PC-9 (cell line): ENCODE measurements at regions not wholly inside any gene's neighbourhood (a gene's known extent, or its start where the extent isn't known, plus 50 kb on each side); places are given as distances from the start of the nearest gene placed in this dataset.

Experiments used
- BruUV-seq: library from RNA; stranded (reverse); fragments of 400-500 nt; replicated peaks from 2 replicates; lab custom pipeline; 2021; lab: Mats Ljungman, UMichigan
- CTCF ChIA-PET: fragments of 300-600 bp; sonication (Branson Sonifier 250); formaldehyde crosslinking; loops from one replicate; lab custom pipeline; 2022; ENCODE audit warnings: antibody characterized with exemption; lab: Charles Lee
- POLR2A ChIA-PET: fragments of 300-600 bp; sonication (Branson Sonifier 250); formaldehyde crosslinking; loops from one replicate; lab custom pipeline; 2022; ENCODE audit warnings: antibody characterized with exemption; ENCODE audit not compliant: unreplicated experiment; lab: Charles Lee
- DNase-seq, 2 experiments: peaks; one replicate each; pipeline versions ENCODE4 v3.0.0 to v3.0.0-alpha.2; 2015 to 2022; ENCODE audit warnings: mixed read lengths in 1 of 2
- H2AFZ ChIP-seq: fragments of 200-600 bp; sonication (generic); 2 replicates; pipeline ENCODE4 v1.8.1; 2017; ENCODE audit warnings: antibody characterized with exemption
- H3F3A ChIP-seq: fragments of 200-600 bp; sonication (generic); 2 replicates; pipeline ENCODE4 v1.8.1; 2017; ENCODE audit warnings: antibody characterized with exemption, mild to moderate bottlenecking, low read depth; ENCODE audit not compliant: insufficient read depth
- H3K27ac ChIP-seq: fragments of 200-600 bp; sonication (generic); 2 replicates; pipeline ENCODE4 v1.6.1; 2016; ENCODE audit warnings: mixed run types
- H3K27me3 ChIP-seq: fragments of 200-600 bp; sonication (generic); 2 replicates; pipeline ENCODE4 v1.6.1; 2016; ENCODE audit warnings: low read depth, mixed run types; ENCODE audit not compliant: insufficient read depth
- H3K36me3 ChIP-seq: fragments of 200-600 bp; sonication (generic); 2 replicates; pipeline ENCODE4 v1.6.1; 2016; ENCODE audit warnings: low read depth, mixed run types
- H3K4me1 ChIP-seq: fragments of 200-600 bp; sonication (generic); replicated peaks from 2 replicates; pipeline ENCODE4 v1.6.1; 2016; ENCODE audit warnings: mixed run types; ENCODE audit not compliant: insufficient read depth
- H3K4me2 ChIP-seq: fragments of 200-600 bp; sonication (generic); 2 replicates; pipeline ENCODE4 v1.6.1; 2017; ENCODE audit warnings: mixed run types
- H3K4me3 ChIP-seq: fragments of 200-600 bp; sonication (generic); 2 replicates; pipeline ENCODE4 v1.6.1; 2016; ENCODE audit warnings: mixed run types
- H3K79me2 ChIP-seq: fragments of 200-600 bp; sonication (generic); 2 replicates; pipeline ENCODE4 v1.6.1; 2017; ENCODE audit warnings: low read depth, mixed run types
- H3K9me2 ChIP-seq: fragments of 200-600 bp; sonication (generic); 2 replicates; pipeline ENCODE4 v1.8.1; 2017; ENCODE audit warnings: mild to moderate bottlenecking; ENCODE audit not compliant: insufficient read depth
- H3K9me3 ChIP-seq: fragments of 200-600 bp; sonication (generic); 2 replicates; pipeline ENCODE4 v1.8.1; 2016; ENCODE audit warnings: low read depth; ENCODE audit not compliant: insufficient read depth
- H4K20me1 ChIP-seq: fragments of 200-600 bp; sonication (generic); 2 replicates; pipeline ENCODE4 v1.8.1; 2017; ENCODE audit not compliant: insufficient read depth
- EZH2 ChIP-seq: fragments of 200-600 bp; sonication (generic); IDR thresholded peaks from 2 replicates; pipeline ENCODE4 v1.8.0; 2017; ENCODE audit warnings: antibody characterized with exemption, low read depth
- intact Hi-C: fragments of 100-400 bp; cut with micrococcal nuclease; formaldehyde crosslinking; loops from one replicate; pipeline ENCODE4 v1.10.0; 2022; ENCODE audit not compliant: unreplicated experiment
- TF ChIP-seq, protein P1 (sequence below): fragments of 200-600 bp; sonication (generic); conservative IDR thresholded peaks from 2 replicates; pipeline ENCODE4 v1.6.1; 2017; ENCODE audit warnings: mixed run types, antibody characterized with exemption, mild to moderate bottlenecking, moderate library complexity

DNA sequence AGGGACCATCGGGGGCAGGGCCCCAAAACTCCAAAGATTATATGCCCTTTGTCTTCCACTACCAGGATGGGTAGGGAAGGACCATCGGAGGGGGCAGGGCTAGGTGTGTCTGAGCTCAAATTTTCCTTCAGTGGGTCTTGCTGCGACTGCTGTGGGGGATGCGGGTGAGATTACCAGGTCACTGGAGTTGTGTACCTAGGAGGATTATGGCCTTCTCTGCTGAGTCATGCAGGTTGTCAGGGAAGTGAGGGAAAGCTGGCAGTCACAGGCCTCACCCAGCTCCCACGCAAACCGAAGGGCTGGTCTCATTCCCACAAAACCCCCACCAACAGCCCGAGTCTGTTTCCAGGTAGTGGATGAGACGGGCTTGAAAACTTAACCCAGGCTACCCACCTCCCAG, 489.4 kb downstream of the ZNF608 start:
- Histone ChIP-seq H3K4me1 (peaks cover 14% of the 10 kb centered on the region), H3K79me2 (no peaks in the 10 kb centered on the region), H4K20me1 (no peaks in the 10 kb centered on the region), H3K27ac (no peak overlapping the region), H2AFZ (no peak overlapping the region), H3F3A (no peaks in the 10 kb centered on the region), H3K27me3 (no peaks in the 10 kb centered on the region), H3K36me3 (no peaks in the 10 kb centered on the region), H3K9me2 (no peaks in the 10 kb centered on the region), H3K4me2 (no peak overlapping the region), H3K4me3 (no peak overlapping the region), H3K9me3 (no peaks in the 10 kb centered on the region)
- BruUV-seq: no TSS peak
- CTCF ChIA-PET: no interaction called here
- intact Hi-C loops: no loop called here
- TF ChIP-seq, protein P1, sequence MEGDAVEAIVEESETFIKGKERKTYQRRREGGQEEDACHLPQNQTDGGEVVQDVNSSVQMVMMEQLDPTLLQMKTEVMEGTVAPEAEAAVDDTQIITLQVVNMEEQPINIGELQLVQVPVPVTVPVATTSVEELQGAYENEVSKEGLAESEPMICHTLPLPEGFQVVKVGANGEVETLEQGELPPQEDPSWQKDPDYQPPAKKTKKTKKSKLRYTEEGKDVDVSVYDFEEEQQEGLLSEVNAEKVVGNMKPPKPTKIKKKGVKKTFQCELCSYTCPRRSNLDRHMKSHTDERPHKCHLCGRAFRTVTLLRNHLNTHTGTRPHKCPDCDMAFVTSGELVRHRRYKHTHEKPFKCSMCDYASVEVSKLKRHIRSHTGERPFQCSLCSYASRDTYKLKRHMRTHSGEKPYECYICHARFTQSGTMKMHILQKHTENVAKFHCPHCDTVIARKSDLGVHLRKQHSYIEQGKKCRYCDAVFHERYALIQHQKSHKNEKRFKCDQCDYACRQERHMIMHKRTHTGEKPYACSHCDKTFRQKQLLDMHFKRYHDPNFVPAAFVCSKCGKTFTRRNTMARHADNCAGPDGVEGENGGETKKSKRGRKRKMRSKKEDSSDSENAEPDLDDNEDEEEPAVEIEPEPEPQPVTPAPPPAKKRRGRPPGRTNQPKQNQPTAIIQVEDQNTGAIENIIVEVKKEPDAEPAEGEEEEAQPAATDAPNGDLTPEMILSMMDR: no peak
- TF ChIP-seq EZH2: no peak
- POLR2A ChIA-PET: no interaction called here
- no peak for DNase-seq

DNA sequence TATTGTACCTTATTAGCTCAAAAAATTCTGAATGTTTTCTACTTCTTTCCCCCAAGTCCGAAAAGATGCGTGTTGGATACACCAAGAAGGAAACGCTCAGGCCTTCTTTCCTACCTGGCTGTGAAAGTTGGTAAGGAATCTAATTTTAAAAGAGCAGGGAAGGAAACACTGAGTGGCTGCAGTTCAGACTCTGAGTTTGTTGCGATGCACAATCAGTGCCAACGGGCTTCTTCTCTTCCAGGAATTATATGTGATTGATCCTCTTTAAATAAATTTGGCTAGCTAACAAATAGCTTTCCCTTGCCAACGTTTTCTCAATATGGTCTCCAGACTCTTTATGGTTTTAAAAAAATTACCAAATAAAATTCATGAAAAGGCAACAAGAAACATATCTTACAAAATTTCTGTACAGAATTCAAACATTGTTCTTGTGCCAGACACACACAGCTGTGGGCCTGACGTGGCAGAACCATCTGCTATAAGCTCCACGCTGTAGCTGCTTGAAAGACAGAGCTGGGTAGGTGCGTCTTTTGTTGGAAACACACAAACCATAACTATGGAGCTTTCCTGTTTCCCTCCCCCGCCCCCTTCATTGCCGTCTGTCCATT, 493.1 kb downstream of the ZNF608 start:
- no peaks in the 10 kb centered on the region for H4K20me1 ChIP-seq
- no peak for TF ChIP-seq EZH2
- TF ChIP-seq, protein P1: no peak
- no peaks in the 10 kb centered on the region for H3K9me2 ChIP-seq
- DNase-seq: no peak
- BruUV-seq: no TSS peak
- H3K27me3 ChIP-seq: no peaks in the 10 kb centered on the region
- ChIA-PET CTCF (no interaction called here), POLR2A (no interaction called here)
- no peak overlapping the region for H2AFZ ChIP-seq
- no peaks in the 10 kb centered on the region for H3F3A ChIP-seq
- no peak overlapping the region for H3K4me3 ChIP-seq
- H3K4me1 ChIP-seq: no peaks in the 10 kb centered on the region
- no peaks in the 10 kb centered on the region for H3K9me3 ChIP-seq
- no peak overlapping the region for H3K4me2 ChIP-seq
- H3K27ac ChIP-seq: no peak overlapping the region
- intact Hi-C loops: no loop called here
- H3K79me2 ChIP-seq: no peaks in the 10 kb centered on the region
- H3K36me3 ChIP-seq: no peaks in the 10 kb centered on the region

DNA sequence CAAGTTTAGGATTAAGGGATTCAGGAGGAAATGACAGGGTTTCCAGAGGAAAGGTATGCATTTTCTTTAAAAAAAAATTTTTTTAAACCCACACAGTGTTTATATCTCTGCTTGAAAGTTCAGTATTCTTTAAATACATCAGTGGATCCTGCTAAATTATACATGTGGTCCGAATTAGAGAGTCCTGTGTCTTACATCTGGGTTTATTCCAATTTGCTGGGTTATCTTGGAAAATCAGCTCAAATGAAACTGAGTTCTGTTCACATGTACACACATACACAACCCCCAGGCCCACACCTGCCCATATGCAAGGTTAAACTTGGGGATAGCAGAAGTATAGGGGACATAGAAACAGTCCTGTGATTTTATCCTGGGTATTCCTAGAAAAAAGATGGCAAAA, 493.7 kb downstream of the ZNF608 start:
- CTCF ChIA-PET: no interaction called here
- intact Hi-C loops: no loop called here
- Histone ChIP-seq H3K9me3 (no peaks in the 10 kb centered on the region), H4K20me1 (no peaks in the 10 kb centered on the region), H3K79me2 (no peaks in the 10 kb centered on the region), H3K27me3 (no peaks in the 10 kb centered on the region), H3K4me3 (no peak overlapping the region), H3K9me2 (no peaks in the 10 kb centered on the region), H3K4me2 (no peak overlapping the region), H2AFZ (no peak overlapping the region), H3F3A (no peaks in the 10 kb centered on the region), H3K4me1 (no peaks in the 10 kb centered on the region), H3K27ac (no peak overlapping the region), H3K36me3 (no peaks in the 10 kb centered on the region)
- TF ChIP-seq, protein P1: no peak
- TF ChIP-seq EZH2: no peak
- DNase-seq: no peak
- BruUV-seq: no TSS peak
- POLR2A ChIA-PET: no interaction called here
